ENCODE measurements at regions not wholly inside any gene's neighbourhood (a gene's known extent, or its start where the extent isn't known, plus 50 kb on each side); places are given as distances from the start of the nearest gene placed in this dataset.

DNA sequence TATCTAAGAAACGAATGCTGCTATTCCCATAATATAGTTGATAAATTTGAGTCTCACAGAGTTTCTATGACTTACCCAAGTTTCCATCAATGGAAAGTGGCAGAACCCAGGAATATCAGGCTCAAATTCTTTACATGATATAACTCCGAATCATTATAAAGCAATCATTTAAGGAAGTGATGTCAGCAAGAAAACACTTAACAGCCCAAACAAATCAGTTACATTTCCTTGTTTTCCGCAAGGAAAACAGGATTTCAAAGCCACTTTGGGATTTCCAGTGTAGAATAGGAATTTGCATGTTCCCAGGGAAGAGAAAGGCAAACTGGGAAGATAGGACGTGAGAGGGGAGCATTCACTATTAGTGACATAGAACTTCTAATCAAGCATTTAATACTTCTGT lies 311.4 kb upstream of the GOT2 start:
- TF ChIP-seq, protein P1, sequence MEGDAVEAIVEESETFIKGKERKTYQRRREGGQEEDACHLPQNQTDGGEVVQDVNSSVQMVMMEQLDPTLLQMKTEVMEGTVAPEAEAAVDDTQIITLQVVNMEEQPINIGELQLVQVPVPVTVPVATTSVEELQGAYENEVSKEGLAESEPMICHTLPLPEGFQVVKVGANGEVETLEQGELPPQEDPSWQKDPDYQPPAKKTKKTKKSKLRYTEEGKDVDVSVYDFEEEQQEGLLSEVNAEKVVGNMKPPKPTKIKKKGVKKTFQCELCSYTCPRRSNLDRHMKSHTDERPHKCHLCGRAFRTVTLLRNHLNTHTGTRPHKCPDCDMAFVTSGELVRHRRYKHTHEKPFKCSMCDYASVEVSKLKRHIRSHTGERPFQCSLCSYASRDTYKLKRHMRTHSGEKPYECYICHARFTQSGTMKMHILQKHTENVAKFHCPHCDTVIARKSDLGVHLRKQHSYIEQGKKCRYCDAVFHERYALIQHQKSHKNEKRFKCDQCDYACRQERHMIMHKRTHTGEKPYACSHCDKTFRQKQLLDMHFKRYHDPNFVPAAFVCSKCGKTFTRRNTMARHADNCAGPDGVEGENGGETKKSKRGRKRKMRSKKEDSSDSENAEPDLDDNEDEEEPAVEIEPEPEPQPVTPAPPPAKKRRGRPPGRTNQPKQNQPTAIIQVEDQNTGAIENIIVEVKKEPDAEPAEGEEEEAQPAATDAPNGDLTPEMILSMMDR (IDR thresholded peaks at IDR 0.05), result no peak
- no peak for TF ChIP-seq POLR2A (IDR thresholded peaks at IDR 0.05)
- no peak for TF ChIP-seq EP300 (IDR thresholded peaks at IDR 0.05; ENCODE audit: low read depth)
